CD4-positive, CD25-positive, alpha-beta regulatory T cell (primary cell): ENCODE measurements at regions not wholly inside any gene's neighbourhood (a gene's known extent, or its start where the extent isn't known, plus 50 kb on each side); places are given as distances from the start of the nearest gene placed in this dataset.

Experiments used
- ATAC-seq, 2 donors: fragments of 150-1000 bp; cut with Tn5 transposase; one replicate each; pipeline ENCODE4 v1.10.0; 2021; ENCODE audit warnings: low read depth in 2 of 2, moderate number of reproducible peaks in 2 of 2, moderate library complexity in 1 of 2
- DNase-seq, 3 donors: peaks; one replicate each; pipeline versions ENCODE4 v3.0.0 to v3.0.0-alpha.2; 2012 to 2022; ENCODE audit warnings: mixed read lengths in 1 of 3
- H3K27ac ChIP-seq: one replicate; pipeline ENCODE4 v1.7.0; 2013; ENCODE audit warnings: mild to moderate bottlenecking, low read length; ENCODE audit not compliant: insufficient read depth, poor library complexity, severe bottlenecking
- H3K27me3 ChIP-seq: one replicate; pipeline ENCODE4 v1.7.0; 2013; ENCODE audit warnings: low read length; ENCODE audit not compliant: control insufficient read depth, insufficient read depth
- H3K36me3 ChIP-seq: one replicate; pipeline ENCODE4 v1.7.0; 2013; ENCODE audit warnings: mild to moderate bottlenecking, low read length, moderate library complexity; ENCODE audit not compliant: control insufficient read depth, insufficient read depth
- H3K4me1 ChIP-seq: 2 replicates; pipeline ENCODE4 v1.7.0; 2013; ENCODE audit warnings: mild to moderate bottlenecking, low read length; ENCODE audit not compliant: insufficient read depth, control insufficient read depth, poor library complexity, severe bottlenecking
- H3K4me3 ChIP-seq: one replicate; pipeline ENCODE4 v1.7.0; 2013; ENCODE audit warnings: low read depth, mild to moderate bottlenecking, low read length, moderate library complexity
- H3K9me3 ChIP-seq, 2 experiments: 1 replicate in 1 of 2; 2 replicates in 1 of 2; pipeline ENCODE4 v1.7.0; 2013; ENCODE audit warnings: low read length in 2 of 2, mild to moderate bottlenecking in 1 of 2, moderate library complexity in 1 of 2; ENCODE audit not compliant: control insufficient read depth in 2 of 2
- H3K27ac Mint-ChIP-seq, 3 donors: one replicate each; pipeline ENCODE4 v1.8.0; 2020 to 2022; ENCODE audit warnings: mild to moderate bottlenecking in 3 of 3, mixed read lengths in 3 of 3, moderate library complexity in 2 of 3
- H3K27me3 Mint-ChIP-seq: one replicate; pipeline ENCODE4 v1.8.0; 2022; ENCODE audit warnings: mild to moderate bottlenecking, mixed read lengths
- H3K36me3 Mint-ChIP-seq: one replicate; pipeline ENCODE4 v1.8.0; 2020; ENCODE audit warnings: mixed read lengths
- H3K4me1 Mint-ChIP-seq, 4 donors: one replicate each; pipeline ENCODE4 v1.8.0; 2020 to 2022; ENCODE audit warnings: mixed read lengths in 4 of 4, mild to moderate bottlenecking in 1 of 4
- H3K4me3 Mint-ChIP-seq, 4 donors: one replicate each; pipeline ENCODE4 v1.8.0; 2020 to 2022; ENCODE audit warnings: mild to moderate bottlenecking in 4 of 4, mixed read lengths in 4 of 4, moderate library complexity in 3 of 4
- H3K9me3 Mint-ChIP-seq, 7 donors: one replicate each; pipeline ENCODE4 v1.8.0; 2020 to 2022; ENCODE audit warnings: mixed read lengths in 7 of 7, mild to moderate bottlenecking in 3 of 7, moderate library complexity in 2 of 7

DNA sequence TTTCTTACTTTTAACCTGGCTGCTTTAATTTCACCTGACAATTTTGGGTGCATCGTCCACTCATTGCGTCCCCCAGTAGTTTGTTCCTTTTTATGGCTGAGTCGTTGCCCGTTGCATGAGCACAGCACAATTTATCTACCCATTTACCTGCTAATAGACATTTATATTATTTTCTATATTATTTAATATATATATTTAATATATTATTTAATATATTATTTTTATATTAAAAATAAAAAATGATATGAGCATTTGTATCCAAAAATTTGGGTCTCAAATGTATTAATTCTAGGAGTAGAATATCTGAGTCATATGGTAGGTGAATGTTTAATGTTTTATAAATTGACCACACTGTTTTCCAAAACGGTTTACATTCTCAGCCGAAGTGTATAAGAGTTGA, 300.2 kb downstream of the THBS2 start:
- H3K27ac Mint-ChIP-seq: no peak overlapping the region
- Histone ChIP-seq H3K36me3 (no peaks in the 10 kb centered on the region), H3K4me1 (no peaks in the 10 kb centered on the region)

DNA sequence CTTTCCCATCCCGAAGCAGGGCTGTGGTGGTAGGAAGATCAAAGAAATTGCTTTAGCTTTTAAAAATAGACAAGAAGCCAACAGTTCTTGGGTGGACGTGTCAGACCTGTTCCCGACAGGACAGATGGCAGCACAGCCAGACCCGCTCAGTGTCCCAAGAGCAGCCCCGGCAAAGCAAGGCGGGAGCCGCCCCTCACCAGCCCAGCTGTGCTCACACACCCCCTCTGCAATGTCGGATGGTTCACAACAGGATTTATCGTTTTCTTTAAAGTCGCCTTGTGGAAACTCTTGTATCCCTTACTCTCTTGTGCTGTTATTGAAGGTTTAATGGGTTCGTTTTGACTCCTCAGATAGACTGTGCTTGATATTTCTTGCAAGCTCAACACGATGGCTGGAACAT, 302.4 kb downstream of the THBS2 start:
- Mint-ChIP-seq H3K9me3 (no peaks in the 10 kb centered on the region), H3K27me3 (peaks cover 9% of the 10 kb centered on the region), H3K4me3 (no peak overlapping the region), H3K4me1 (no peaks in the 10 kb centered on the region), H3K27ac (no peak overlapping the region), H3K36me3 (no peaks in the 10 kb centered on the region)
- H3K4me3 ChIP-seq: no peak overlapping the region
- no peaks in the 10 kb centered on the region for H3K36me3 ChIP-seq
- ATAC-seq (no peak), DNase-seq (no peak)
- peaks cover 3% of the 10 kb centered on the region for H3K27me3 ChIP-seq
- no peaks in the 10 kb centered on the region for H3K4me1 ChIP-seq
- H3K9me3 ChIP-seq: no peaks in the 10 kb centered on the region
- no peak overlapping the region for H3K27ac ChIP-seq

More for the DNA sequence above, 300.2 kb downstream of the THBS2 start:
- DNase-seq (no peak), ATAC-seq (no peak)
- Mint-ChIP-seq H3K36me3 (no peaks in the 10 kb centered on the region), H3K4me1 (no peaks in the 10 kb centered on the region), H3K4me3 (no peak overlapping the region), H3K27me3 (peaks cover 9% of the 10 kb centered on the region), H3K9me3 (peaks cover 0 to 1% (median 0%) of the 10 kb centered on the region in 7 donors)
- no peaks in the 10 kb centered on the region for H3K9me3 ChIP-seq
- H3K27ac ChIP-seq: no peak overlapping the region
- H3K27me3 ChIP-seq: peaks cover 3% of the 10 kb centered on the region
- H3K4me3 ChIP-seq: no peak overlapping the region

DNA sequence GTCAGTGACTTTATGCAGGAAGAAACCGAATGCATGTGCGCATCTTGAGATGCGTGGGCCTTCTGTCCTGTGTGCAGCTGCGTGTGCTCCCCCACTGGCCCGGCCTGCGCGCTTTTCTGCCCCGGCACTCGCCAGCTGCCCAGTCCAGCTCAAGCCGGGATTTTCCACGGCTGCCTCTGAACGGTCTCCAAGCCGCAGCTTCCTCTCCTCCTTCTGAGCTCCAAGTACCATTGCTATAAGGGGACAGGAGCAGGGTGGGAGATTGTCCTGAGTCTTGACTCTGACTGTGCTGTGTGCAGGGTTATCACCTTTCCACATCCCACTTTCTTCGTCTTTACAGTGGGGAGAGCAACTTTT, 302.8 kb downstream of the THBS2 start:
- H3K27me3 ChIP-seq: peaks cover 3% of the 10 kb centered on the region
- Mint-ChIP-seq H3K9me3 (no peaks in the 10 kb centered on the region), H3K4me1 (no peaks in the 10 kb centered on the region), H3K27me3 (peaks cover 9% of the 10 kb centered on the region), H3K27ac (no peak overlapping the region), H3K4me3 (no peak overlapping the region), H3K36me3 (no peaks in the 10 kb centered on the region)
- DNase-seq (no peak), ATAC-seq (no peak)
- H3K27ac ChIP-seq: no peak overlapping the region
- H3K4me1 ChIP-seq: no peaks in the 10 kb centered on the region
- H3K4me3 ChIP-seq: no peak overlapping the region
- H3K9me3 ChIP-seq: no peaks in the 10 kb centered on the region
- H3K36me3 ChIP-seq: no peaks in the 10 kb centered on the region

DNA sequence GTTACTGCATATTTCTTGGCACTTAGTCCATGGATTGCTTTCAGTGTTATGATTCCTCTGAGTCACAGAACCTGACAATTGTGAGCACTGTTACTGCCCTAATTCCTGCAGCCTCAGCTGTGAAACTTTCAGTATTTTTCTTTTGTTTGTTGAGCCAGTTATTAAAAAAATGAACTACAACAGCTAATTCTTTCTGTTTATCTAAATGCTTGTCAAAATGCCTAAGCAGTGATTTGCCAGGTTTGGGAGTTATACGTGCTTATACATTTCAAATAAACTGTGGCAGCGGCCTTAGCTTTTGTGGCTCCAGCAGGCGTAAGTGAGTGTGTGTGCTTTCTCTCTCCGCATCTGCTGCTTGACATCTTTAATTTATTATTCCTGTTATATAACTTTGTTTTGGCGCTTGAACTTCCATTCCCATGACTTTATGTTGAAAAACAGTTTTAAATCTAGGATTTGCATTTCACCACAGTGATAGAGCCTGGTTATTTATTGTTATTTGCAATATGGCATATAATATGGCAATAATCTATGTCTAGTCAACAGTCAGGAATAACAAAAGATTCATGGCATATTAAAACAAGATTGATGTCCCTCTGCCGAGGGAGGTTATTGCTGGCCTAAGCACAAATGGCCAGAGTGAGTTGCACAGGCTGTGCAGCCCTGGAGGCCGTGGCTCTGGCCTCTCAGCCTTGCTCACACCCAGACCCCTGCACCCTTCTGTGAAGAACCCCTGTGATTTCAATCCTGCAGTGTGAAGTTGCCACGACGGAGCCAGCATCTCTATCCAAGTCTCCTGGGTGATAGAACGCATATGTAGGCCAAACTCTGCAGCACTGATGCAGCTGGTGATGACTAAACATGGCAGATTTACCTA, 303.4 kb downstream of the THBS2 start:
- Histone ChIP-seq H3K4me3 (no peak overlapping the region), H3K27ac (no peak overlapping the region), H3K36me3 (no peaks in the 10 kb centered on the region), H3K4me1 (no peaks in the 10 kb centered on the region), H3K27me3 (peaks cover 3% of the 10 kb centered on the region), H3K9me3 (no peaks in the 10 kb centered on the region)
- no peaks in the 10 kb centered on the region for H3K9me3 Mint-ChIP-seq
- peaks cover 7% of the 10 kb centered on the region for H3K27me3 Mint-ChIP-seq
- no peaks in the 10 kb centered on the region for H3K4me1 Mint-ChIP-seq
- no peaks in the 10 kb centered on the region for H3K36me3 Mint-ChIP-seq
- no peak overlapping the region for H3K4me3 Mint-ChIP-seq
- H3K27ac Mint-ChIP-seq: no peak overlapping the region
- ATAC-seq (no peak), DNase-seq (no peak)

DNA sequence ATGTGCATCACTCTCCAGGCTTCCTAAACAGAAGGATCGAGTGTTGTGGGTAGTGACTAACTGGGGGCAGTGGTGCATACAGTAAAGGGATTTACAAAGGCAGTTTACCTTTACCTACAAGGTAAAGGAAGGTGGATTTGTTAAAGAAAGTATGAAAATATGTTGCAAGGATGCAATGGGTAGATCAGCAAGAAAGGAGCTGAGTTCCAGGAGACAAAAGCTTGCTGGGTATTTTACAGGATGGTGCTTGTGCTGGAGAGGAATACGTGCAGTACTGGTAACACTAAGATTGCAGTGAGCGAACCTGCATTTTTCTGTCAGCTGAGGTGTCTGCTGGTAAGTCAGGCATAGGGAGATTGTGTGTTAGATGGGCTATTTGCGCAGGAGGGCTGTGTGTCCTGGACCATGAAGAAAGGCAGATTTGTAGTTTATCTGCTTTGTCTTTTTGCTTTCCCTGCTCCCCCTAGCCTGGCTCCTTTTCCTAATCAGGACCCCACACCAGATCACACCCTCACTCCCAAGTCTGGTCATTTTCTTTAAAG, 304.6 kb downstream of the THBS2 start:
- ATAC-seq: no peak
- H3K9me3 Mint-ChIP-seq: no peaks in the 10 kb centered on the region

DNA sequence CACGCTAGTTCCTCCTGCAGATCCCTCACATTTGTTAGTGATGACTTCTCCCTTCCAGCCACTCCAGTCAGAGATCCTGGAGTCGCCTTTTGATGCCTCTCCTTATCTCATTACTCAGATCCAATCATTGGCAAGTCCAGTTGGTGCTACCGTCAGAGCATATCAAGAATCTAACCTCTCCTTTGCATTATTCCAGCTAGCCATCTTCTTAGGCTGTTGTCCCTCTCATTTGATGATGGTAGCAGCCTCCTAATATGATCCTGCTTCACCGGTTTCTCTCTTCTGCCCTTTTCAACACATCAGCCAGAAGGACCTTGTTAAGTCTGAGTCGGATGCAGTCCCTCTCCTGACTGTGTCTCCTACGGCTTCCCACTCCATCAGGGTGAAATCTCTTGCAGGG, 305.6 kb downstream of the THBS2 start:
- no peaks in the 10 kb centered on the region for H3K36me3 ChIP-seq
- DNase-seq (no peak), ATAC-seq (no peak)
- H3K4me3 Mint-ChIP-seq: no peak overlapping the region
- no peaks in the 10 kb centered on the region for H3K27me3 ChIP-seq
- H3K4me1 ChIP-seq: no peaks in the 10 kb centered on the region
- peaks cover 4% of the 10 kb centered on the region for H3K27me3 Mint-ChIP-seq
- no peaks in the 10 kb centered on the region for H3K9me3 Mint-ChIP-seq
- no peaks in the 10 kb centered on the region for H3K4me1 Mint-ChIP-seq
- H3K4me3 ChIP-seq: no peak overlapping the region
- H3K36me3 Mint-ChIP-seq: no peaks in the 10 kb centered on the region
- H3K27ac ChIP-seq: no peak overlapping the region
- H3K27ac Mint-ChIP-seq: no peak overlapping the region
- no peaks in the 10 kb centered on the region for H3K9me3 ChIP-seq

More for the DNA sequence above, 304.6 kb downstream of the THBS2 start:
- no peaks in the 10 kb centered on the region for H3K27me3 ChIP-seq
- no peaks in the 10 kb centered on the region for H3K9me3 ChIP-seq
- H3K4me3 Mint-ChIP-seq: no peak overlapping the region
- no peak overlapping the region for H3K27ac ChIP-seq
- H3K4me1 Mint-ChIP-seq: no peaks in the 10 kb centered on the region
- no peak overlapping the region for H3K4me3 ChIP-seq
- no peak overlapping the region for H3K27ac Mint-ChIP-seq
- no peak for DNase-seq
- no peaks in the 10 kb centered on the region for H3K36me3 ChIP-seq
- H3K4me1 ChIP-seq: no peaks in the 10 kb centered on the region
- H3K36me3 Mint-ChIP-seq: no peaks in the 10 kb centered on the region
- H3K27me3 Mint-ChIP-seq: peaks cover 4% of the 10 kb centered on the region

DNA sequence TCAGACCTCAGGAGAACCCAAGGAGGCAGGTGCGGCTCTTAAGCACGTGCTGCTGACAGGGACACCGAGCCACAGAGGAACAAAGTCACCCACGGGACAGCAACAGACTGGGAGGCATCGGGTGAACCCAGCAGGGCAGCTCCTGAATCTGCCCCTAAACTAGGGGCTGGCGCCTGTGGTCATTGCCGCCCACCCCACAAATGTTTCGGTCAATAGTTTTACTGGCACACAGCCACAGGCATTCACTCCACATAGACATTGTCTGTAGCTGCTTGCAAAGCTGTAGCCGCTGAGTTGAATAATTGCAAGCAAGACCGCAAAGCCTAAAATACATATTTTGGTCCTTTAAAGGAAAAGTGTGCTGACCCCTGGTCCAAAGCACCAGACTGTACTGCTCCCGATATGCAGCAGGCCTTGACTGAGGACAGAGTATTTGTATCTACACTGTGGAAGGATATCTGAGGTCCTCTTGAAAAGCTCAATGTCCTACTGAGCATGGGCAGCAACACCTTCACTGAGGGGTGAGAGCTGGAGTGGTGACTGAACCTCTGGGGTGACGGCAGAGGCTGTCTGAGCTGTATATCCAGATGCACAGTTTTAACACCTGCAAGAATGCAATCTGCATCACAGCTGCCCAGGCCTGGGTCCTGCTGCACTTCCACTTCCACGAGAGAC, 310.3 kb downstream of the THBS2 start:
- ATAC-seq: no peak
- H3K9me3 Mint-ChIP-seq: no peaks in the 10 kb centered on the region
- Histone ChIP-seq H3K36me3 (no peaks in the 10 kb centered on the region), H3K27me3 (no peaks in the 10 kb centered on the region), H3K9me3 (no peaks in the 10 kb centered on the region), H3K4me1 (no peaks in the 10 kb centered on the region), H3K27ac (no peak overlapping the region), H3K4me3 (no peak overlapping the region)
- H3K4me1 Mint-ChIP-seq: no peaks in the 10 kb centered on the region
- H3K27me3 Mint-ChIP-seq: no peaks in the 10 kb centered on the region
- DNase-seq: no peak
- no peaks in the 10 kb centered on the region for H3K36me3 Mint-ChIP-seq
- H3K4me3 Mint-ChIP-seq: no peak overlapping the region
- H3K27ac Mint-ChIP-seq: no peak overlapping the region
